C1 segment of cervical spinal cord (tissue), 14 donors: ENCODE measurements at regions not wholly inside any gene's neighbourhood (a gene's known extent, or its start where the extent isn't known, plus 50 kb on each side); places are given as distances from the start of the nearest gene placed in this dataset.
"Not testable (repeated sequence)": the region's sequence is repeated elsewhere in the genome, so short reads cannot be mapped to it uniquely, and the experiment has no call there.

Source experiments
- DNase-seq, 14 donors: peaks; one replicate each; lab custom pipeline; 2025; lab: John Stamatoyannopoulos, UW

- DNase-seq: not testable (repeated sequence)
Measured at GRCh38 chr7:26424319-26424718, 132.7 kb downstream of the SNX10 start.

GRCh38 chr7:26425655-26426054 is 134.0 kb downstream of the SNX10 start:
- DNase-seq: peak in 1 of 14 donors; percentile 40

- DNase-seq: peak in 1 of 14 donors; percentile 63
Measured at GRCh38 chr7:26426096-26426495, 134.4 kb downstream of the SNX10 start.

- no peak for DNase-seq
Measured at GRCh38 chr7:26428571-26428970, 136.9 kb downstream of the SNX10 start.

- DNase-seq: no peak
Measured at GRCh38 chr7:26429168-26429567, 137.5 kb downstream of the SNX10 start.

GRCh38 chr7:26434974-26435373 is 143.3 kb downstream of the SNX10 start:
- no peak for DNase-seq

GRCh38 chr7:26437003-26437532 is 145.4 kb downstream of the SNX10 start:
- DNase-seq: no peak

- no peak for DNase-seq
Measured at GRCh38 chr7:26438078-26438477, 146.4 kb downstream of the SNX10 start.

GRCh38 chr7:26439521-26440232 is 148.0 kb downstream of the SNX10 start:
- DNase-seq: peak in 1 of 14 donors; percentile 47

- DNase-seq: peak in 1 of 14 donors; percentile 47
Measured at GRCh38 chr7:26440233-26441001, 148.8 kb downstream of the SNX10 start.

GRCh38 chr7:26441002-26441521 is 149.4 kb downstream of the SNX10 start:
- DNase-seq: peak in 8 of 14 donors; percentile 10 to 53 (median 12)

GRCh38 chr7:26441611-26442277 is 150.1 kb downstream of the SNX10 start:
- DNase-seq: peak in 1 of 14 donors; percentile 7

GRCh38 chr7:26443006-26443405 is 151.3 kb downstream of the SNX10 start:
- DNase-seq: no peak

GRCh38 chr7:26443751-26444150 is 152.1 kb downstream of the SNX10 start:
- no peak for DNase-seq

GRCh38 chr7:26444555-26444954 is 152.9 kb downstream of the SNX10 start:
- DNase-seq: no peak

- no peak for DNase-seq
Measured at GRCh38 chr7:26447116-26447515, 155.5 kb downstream of the SNX10 start.

GRCh38 chr7:26449175-26450165 is 157.8 kb downstream of the SNX10 start:
- DNase-seq: peak in 2 of 14 donors; percentile 14 to 51

GRCh38 chr7:26451997-26452396 is 160.3 kb downstream of the SNX10 start:
- DNase-seq: no peak

- no peak for DNase-seq
Measured at GRCh38 chr7:26454180-26454579, 162.5 kb downstream of the SNX10 start.

GRCh38 chr7:26457696-26458327 is 166.2 kb downstream of the SNX10 start:
- DNase-seq: no peak
